ACHN (cell line): ENCODE measurements at regions not wholly inside any gene's neighbourhood (a gene's known extent, or its start where the extent isn't known, plus 50 kb on each side); places are given as distances from the start of the nearest gene placed in this dataset.

Experiments used
- DNase-seq: peaks from one replicate; pipeline ENCODE4 v3.0.0-alpha.2; 2015
- in situ Hi-C: cut with HindIII; loops from 2 replicates; pipeline ENCODE4 v1.10.0; 2017; ENCODE audit warnings: low sequenced_read_pairs, low pct_ligation_motif_present, low pct_unique_long_range_greater_than_20kb

DNA sequence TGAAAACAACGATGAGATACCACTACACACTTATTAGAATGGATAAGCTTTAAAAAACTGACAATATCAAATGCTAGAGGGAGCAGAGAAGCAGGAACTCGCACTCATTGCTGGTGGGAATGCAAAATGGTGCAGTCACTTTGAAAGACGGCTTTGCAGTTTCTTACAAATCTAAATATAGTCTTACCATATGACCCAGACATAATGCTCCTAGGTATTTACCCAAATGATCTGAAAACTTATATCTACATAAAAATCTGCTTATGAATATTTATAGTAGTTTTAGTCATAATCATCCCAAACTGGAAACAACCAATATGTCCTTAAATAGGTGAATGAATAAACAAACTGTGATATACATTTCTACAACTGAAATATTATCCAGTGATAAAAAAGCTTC is 430.9 kb downstream of the MATN1 start:
- no peak for DNase-seq
- in situ Hi-C loops, result no loop called here

DNA sequence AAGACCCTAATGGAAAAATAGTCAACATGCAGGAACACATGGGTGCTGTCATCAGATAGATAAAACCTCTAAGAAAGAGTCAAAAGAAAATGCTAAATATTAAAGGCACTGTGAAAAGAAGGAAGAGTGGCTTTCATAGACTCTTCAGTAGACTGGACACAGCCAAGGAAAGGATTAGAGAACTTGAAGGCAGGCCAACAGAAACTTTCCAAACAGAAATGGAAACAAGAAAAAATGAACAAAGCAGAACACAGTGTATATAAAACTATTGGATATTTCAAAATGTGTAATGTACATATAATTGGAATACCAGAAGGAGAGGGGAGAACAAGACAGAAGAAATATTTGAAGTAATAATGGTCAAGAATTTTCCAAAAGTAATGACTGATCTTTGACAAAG is 431.9 kb downstream of the MATN1 start:
- in situ Hi-C loops, result no loop called here
- DNase-seq, result no peak

DNA sequence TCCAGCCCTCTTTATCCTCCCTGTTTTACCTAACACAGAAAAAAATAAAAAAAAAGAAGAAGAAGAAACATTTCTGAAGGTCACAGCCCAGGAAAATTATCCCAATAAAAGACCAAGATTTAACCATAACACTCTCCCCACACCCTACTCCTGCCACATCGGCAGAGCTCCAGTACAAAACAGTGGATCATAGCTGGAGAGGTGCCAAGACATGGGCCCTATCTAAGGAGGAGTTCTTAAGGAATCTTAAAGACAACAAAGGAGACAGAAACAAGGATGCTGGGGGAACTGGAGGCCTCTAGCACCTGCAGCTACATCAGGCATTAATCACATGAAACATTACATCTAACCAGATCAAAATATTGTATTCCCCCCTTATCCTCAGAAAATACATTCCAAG is 432.8 kb downstream of the MATN1 start:
- in situ Hi-C loops, result no loop called here

DNA sequence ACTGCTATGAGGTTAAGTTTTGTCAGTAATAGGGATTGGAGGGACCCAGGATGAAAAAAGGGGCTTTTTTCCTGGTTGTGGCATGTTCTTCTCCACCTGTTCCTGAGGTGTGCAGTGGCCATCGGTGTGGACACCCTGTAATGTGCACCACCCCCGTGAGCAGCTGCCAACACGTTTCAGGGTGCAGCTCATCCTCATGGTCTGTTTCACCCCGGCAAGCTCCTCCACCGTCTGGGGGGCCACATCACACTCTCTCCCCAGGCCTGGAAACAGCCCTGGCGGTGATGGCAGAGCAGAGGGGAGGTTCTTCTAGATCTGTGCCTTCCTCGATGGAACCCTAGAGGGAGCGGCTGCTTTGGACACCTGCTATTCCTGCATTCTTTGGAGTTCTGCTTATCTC is 435.4 kb downstream of the MATN1 start:
- in situ Hi-C loops, result no loop called here
- DNase-seq, result no peak

More for the DNA sequence above, 432.8 kb downstream of the MATN1 start:
- DNase-seq, result no peak

DNA sequence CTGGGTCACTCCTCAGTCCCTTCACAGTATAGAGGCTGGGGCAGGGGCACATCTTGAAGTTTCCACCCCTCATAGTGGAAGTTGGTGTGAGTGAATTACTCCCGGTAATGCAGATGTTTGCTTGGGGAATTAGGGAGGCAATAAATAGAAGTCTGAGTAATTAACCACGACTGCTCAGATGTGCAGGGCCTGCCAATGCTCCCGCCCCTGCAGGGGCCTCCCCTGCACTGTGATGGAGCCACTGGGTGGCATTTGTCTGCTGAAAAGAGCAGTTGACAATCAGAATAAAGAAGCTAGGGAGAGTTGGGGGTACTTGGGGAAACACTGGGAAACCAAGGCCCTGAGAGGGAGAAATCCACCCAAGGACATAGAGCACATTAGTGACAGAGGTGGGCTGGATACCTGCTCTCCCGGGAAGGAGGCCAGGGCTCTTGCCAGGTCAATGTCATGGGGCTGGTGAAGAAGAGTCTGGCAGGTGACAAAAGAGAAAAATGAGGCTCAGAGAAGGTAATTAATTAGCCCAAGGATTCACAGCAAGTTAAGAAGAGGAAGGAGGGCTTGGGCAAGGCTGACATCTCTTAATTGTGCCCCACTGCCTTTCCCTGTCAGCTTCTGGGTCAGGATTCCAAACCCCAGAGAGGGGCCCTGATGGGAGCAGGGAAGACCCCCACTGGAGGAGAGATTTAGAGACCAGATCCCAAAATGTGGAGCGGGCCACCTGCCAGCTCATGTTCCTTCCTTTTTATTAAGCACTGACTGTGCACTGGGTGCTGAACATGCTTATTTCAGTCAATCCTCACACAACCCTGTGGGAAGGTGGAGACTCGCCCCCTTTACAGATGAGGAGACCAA is 436.2 kb downstream of the MATN1 start:
- in situ Hi-C loops, result no loop called here
- no peak for DNase-seq

DNA sequence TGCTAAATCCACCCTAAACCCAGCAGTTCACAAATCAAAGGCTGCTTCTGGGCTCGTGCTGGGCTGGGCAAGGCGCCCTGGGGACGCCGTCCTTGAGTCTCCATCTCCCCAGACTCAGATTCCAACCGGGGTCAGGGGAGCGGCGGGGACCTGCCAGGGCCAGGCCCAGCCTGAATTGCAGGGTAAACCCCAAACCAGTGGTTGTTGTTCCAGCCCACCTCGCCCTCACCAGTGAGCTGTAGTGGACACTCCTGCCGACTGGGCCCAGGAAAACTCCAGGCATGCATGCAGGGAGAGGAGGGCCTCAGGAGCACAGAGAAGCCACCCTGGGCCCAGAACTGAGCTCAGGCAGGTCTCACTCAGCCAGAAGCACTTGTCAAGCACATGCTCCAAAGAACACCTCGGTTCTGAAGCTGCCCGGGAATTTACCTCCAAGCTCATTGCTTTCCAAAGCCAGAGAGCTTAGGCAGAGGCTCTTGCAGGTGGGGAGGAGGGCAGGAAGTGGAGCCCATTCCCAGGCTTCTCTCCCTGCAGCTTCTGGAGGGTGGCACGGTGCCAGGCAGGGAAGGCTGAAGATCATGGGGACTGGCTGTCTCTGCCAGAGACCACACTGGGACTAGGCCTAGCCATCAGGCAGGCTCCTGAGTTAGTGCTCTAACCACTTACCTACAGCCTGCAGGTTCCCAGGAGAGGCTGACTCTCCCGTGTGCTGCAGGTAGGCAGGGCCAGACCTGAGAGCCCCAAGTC is 437.0 kb downstream of the MATN1 start:
- in situ Hi-C loops, result no loop called here
- DNase-seq, result no peak

DNA sequence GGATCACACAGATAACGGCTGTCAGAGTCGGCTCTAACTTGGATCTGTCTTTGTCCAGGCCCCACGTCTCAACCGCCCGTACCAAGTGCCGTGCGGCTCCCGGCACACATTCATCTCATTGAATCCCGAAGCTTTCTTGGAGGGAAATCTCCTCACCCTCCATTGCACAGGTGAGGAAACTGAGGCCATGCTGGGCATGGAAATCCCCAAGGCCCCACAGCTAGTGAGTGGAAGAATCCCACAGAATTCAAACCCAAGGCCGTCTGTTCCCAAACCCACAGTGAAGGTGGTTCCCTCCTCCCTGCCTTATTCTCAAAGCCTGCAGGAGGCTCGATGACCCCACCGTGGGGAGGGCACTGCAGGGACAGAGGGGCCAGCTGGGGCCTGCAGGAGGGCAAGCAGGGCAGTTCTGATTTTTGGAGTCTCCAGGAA is 437.9 kb downstream of the MATN1 start:
- in situ Hi-C loops, result no loop called here
- DNase-seq, result no peak

DNA sequence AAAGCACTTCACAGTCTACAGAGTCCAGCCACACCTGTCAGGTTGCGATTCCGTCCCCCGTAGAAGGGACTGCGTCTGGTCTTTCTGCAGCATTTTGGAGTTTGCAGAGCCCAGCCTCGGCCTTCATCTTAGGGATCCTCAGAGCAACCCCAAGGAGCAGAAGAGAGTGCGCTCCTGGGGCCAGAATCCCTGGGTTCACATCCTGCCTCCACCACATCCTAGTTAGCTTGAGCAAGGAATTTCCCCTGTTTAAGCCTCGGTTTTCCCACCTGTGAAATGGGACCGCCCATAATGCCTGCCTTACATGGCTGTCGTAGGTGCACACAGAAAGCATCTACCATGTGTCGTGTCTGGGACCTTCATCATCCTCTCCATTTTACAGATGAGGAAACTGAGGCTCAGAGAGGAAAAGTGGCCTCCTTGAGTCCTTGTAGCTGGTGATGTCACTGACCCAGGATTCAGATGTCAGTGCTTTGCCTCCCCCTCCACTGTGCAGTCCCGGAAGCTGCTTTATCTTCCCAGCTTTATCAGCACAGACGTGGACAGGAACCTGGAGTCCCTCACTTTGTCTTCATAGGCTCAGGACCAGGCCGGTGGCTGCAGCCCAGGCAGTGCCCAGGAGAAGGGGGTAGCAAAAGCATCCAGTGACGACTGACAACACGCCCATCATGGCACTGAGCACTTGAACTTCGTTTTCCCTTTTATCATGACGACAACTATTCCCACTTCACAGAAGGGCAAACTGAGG is 438.5 kb downstream of the MATN1 start:
- DNase-seq, result no peak
- in situ Hi-C loops, result no loop called here

DNA sequence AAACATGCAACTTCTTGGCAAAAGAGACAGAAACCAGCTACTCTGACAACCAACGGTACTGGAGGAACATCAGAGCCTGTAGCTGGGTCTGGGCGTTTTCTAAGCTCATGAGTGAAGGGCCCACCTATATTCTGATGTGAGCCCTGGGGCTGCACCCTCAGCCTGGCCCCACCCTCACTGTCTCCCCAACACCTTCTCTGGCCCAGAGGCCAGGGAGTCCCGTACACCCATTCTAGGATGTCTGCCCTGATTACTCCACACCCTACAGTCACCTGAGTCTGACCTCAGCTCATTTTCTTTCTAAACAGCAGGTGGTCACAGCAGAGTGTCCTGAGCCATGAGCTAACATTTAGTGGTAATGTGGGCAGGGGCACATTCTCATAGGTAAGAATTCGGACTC is 439.2 kb downstream of the MATN1 start:
- DNase-seq, result no peak
- in situ Hi-C loops, result no loop called here

DNA sequence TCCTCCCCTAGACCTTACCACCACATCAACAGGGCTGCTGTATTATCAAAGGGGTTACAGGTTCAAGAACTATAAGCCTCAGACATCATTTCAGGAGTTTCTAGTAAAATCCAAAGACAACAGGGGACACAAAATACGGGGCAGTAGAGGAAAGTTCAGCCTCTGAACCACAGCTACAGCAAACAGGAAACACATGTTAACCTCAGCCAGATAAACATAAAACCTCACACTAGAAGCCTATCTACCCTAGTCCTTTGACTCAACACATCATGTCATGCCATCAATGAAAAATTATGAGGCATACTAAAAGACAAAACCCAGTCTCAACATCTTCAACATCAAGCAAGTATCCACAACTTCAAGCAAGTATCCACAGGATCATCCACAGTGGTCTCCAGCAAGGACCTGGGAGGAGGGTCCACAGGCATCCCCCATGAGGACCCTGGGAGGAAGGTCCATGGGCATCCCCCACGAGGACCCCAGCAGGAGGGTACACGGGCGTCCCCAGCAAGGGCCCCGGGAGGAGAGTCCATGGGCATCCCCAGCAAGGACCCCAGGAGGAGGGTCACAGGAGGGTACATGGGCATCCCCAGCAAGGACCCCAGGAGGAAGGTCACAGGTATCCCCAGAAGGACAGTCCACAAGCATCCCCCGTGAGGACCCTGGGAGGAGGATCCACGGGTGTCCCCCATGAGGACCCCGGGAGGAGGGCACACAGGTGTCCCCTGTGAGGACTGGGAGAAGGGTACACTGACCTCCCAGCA is 440.0 kb downstream of the MATN1 start:
- no peak for DNase-seq
- in situ Hi-C loops, result no loop called here

DNA sequence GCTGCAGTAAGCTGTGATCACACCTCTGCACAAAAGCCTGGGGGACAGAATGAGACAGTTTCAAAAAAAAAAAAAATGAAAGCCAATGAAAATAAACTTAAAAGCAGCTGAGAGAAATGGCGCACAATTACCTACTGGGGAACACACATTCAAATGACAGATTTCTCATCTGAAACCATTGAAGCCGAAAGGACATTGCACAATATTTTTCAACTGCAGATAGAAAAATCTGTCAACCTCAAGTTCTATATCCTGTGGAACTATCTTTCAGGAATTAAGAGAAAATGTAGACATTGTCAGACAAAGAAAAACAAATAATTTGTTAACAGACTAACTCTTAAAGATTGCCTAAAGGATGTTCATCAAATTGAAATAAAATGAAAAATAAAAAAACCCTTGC is 442.8 kb downstream of the MATN1 start:
- in situ Hi-C loops, result no loop called here
- no peak for DNase-seq

DNA sequence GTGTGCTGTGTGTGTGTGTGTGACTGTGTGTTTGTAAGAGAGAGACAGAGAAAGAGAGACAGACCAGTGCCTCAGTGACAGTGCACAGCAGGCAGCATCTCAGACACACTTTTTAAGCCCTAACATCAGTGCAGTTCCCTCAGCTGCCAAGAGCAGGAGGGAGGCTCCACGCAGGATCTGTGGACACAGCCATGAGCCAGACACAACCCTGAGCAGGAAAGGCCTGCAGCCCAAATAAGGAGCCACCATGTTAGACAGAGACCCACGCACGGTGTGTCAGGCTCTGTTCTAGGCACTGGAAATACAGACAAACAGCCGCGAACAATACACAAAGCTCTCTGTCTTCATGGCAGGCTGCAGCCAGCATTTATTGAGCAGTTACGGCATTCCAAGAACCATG is 445.5 kb downstream of the MATN1 start:
- in situ Hi-C loops, result no loop called here
- DNase-seq, result no peak

DNA sequence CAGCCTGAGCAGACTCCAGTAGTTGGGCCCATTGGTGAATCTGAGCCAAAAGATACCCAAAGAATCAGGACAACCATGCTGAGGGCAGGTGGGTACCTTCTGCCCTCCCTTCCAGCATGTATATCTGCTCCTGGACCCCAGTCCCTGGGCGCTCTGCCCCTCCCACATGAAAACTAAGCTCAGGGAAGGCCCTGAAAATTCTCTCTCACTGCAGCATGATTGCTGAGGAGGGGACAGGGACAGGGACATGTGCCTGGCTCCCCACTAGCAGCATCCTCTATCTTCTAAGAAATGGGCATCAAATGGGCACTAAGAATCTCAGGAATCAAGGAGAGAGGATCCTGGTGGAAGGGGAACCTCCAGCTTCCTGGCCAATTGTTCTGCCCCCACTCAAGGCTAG is 446.0 kb downstream of the MATN1 start:
- in situ Hi-C loops, result no loop called here
- no peak for DNase-seq

DNA sequence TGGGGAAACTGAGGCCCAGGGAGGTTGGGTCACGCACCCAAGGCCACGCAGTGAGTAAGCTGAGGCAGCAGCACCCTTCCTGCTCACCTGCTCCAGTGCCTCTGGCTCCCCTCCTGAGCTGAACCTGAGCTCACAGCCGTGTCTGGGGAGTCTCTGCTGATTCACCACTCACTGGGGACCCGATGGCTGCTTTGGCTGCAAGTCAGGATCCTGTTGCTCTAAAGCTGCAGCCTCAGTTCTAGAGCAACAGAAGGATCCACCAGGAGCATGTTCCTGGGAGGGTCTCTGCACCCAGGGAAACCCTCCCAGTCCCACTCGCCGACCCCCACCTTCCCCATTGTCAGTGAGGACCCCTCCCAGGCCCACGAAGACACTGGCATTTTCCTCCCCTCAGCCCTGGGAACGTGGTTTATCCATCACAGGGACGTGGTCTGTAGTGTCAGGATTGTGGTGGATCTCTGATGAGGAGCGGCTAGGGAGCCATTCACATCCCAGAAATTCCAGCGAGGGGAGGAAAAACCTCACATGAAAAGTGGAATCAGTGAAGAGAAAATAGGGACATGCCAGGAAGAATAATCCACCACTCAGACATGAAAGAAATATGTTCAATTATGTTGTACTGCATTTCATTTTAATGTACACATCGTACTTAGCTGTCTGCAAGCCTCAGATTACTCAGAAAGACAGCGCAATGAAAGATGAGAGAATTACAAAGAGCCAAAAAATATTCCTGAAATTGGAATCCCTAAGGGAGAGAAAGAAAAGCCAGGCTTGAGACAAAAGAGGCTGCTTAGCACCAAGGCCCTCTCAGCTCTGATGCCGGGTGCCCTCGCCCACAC is 447.2 kb downstream of the MATN1 start:
- no peak for DNase-seq
- in situ Hi-C loops, result no loop called here

DNA sequence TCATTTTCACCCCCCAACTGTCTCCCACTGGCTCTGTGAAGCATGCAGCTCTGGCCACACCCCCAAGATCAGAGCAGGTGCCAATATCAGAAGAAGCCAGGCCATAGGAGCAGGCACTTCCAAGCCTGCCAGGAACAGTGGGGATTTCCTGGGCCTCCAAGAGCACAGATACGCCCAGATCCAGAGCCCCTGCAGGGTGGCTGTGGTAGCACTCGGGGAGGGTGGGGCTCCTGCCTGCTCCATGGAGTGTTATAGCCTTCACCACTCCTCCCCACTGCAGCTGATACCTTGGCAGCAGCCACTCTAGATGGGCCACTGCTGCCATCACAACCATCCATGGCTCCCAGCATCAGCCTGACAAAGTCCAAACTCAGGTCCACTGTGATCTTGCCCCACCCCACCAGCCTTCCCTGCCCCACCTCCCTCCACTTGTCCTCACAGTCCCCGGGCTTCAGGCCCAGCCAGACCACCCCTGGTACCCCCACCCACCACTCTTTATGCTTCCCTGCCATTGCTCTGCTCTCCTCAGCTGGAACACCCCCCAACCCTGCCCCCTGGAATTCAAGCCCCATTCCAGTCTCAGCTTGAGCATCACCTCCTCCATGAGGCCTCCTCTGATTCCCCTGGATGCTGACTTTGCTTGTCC is 448.3 kb downstream of the MATN1 start:
- DNase-seq, result no peak
- in situ Hi-C loops, result no loop called here

DNA sequence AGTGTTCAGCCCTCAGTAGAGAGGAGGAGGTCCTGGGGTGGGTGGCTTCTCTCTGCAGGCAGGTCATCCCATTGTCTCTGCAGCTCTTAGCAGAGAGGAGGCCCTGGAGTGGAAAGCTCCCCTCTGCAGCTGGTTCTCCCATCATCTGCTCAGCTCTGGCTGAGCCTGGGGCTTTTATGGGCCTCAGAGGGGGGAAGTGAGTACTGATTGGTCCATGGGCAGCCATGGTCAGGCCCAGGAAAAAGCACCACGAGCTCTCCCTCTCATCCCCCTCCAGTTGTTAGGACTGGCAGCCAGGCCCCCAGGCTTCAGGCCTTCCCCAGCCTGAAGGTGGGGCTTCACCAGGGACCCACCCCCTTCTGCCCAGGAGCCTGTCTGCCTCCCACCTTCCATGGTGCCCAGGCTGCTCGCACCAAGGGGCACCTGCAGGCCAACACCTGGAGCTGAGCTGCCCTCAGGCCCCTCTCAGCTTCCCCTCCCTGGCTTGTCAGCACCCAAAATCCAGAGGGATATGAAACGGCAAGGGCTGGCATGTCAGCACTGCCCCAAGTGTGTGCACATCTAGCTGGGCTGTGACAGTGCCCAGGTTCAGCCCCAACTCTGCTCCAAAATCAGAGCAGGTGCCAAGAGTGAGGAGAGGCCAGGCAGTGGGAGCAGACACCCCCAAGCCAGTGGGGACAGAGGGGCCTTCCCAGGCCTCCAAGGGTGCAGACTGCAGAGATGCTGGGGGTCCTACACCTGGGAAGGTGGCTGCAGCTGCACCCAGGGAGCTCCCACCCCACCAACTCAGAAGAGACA is 449.0 kb downstream of the MATN1 start:
- DNase-seq, result no peak
- in situ Hi-C loops, result no loop called here

DNA sequence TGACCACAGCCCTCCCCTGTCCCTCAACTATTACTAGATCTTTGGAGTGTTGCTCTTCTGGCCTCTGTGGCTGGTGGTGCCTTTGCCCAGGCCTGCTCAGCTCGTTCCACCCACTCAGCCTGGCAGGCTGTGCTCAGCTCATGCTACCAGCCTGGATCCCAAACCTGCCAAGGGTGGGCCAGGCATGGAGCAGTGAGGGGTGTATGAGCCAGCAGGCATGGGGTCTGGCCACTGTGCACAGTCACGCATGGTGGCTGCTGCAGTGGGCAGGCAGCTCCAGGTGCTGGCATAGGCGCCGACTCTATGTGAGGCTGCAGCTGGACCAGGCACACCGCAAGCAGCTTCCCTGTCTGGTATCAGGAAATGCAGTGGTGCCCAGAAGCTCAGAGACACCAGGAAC is 449.9 kb downstream of the MATN1 start:
- in situ Hi-C loops, result no loop called here
- no peak for DNase-seq
